ENCODE measurements at regions not wholly inside any gene's neighbourhood (a gene's known extent, or its start where the extent isn't known, plus 50 kb on each side); places are given as distances from the start of the nearest gene placed in this dataset.

GRCh38 chr4:108533876-108534275 lies 86.5 kb upstream of the RPL34 start:
- Histone ChIP-seq H2AFZ (ENCODE audit: low read depth) (no peak overlapping the region), H3K4me1 (ENCODE audit: control insufficient read depth in 1 of 2, insufficient read depth in 2 of 2, low read depth in 1 of 2, low read length in 1 of 2) (no peaks in the 10 kb centered on the region; a peak in 1 of 4 replicates), H4K20me1 (ENCODE audit: insufficient read depth) (no peaks in the 10 kb centered on the region), H3K9ac (no peak overlapping the region), H3K4me3 (ENCODE audit: low read depth in 2 of 2, low read length in 1 of 2) (no peak overlapping the region), H3K36me3 (replicated peaks in 1 of 2; ENCODE audit: control insufficient read depth in 1 of 2, insufficient read depth in 2 of 2, low read length in 1 of 2) (no peaks in the 10 kb centered on the region), H3K4me2 (no peak overlapping the region), H3K79me2 (ENCODE audit: insufficient read depth) (no peaks in the 10 kb centered on the region), H3K9me3 (no peaks in the 10 kb centered on the region), H3K27ac (ENCODE audit: low read depth in 2 of 2, low read length in 1 of 2) (no peak overlapping the region), H3K9me2 (no peaks in the 10 kb centered on the region), H3F3A (replicated peaks; ENCODE audit: insufficient read depth) (no peaks in the 10 kb centered on the region), H3K27me3 (ENCODE audit: insufficient read depth) (no peaks in the 10 kb centered on the region; the same call in 1 of the 2 replicates)
- CTCF ChIA-PET = interaction anchor here (1.2 to 1.8 kb wide), 2 partner anchors 20 to 38 kb away, joined by 3 to 4 read pairs; no protein-coding TSS in a partner anchor
- TF ChIP-seq MEF2A (IDR thresholded peaks at IDR 0.05; ENCODE audit: borderline replicate concordance, low read depth) = no peak
- WGBS (ENCODE audit: low lambda C conversion rate) = 3% methylated on average over 2 of the region's 2 CpGs
- no peak for DNase-seq
- POLR2A ChIA-PET = no interaction called here

- no peak overlapping the region for H3K27ac ChIP-seq (ENCODE audit: low read depth in 2 of 2, low read length in 1 of 2)
- H3K9me3 ChIP-seq = no peaks in the 10 kb centered on the region
- POLR2A ChIA-PET = no interaction called here
- TF ChIP-seq YY1 (IDR thresholded peaks at IDR 0.05; ENCODE audit: low read depth) (no peak), EZH2phosphoT487 (IDR thresholded peaks at IDR 0.05; ENCODE audit: borderline replicate concordance, low read depth) (no peak), TAF1 (IDR thresholded peaks at IDR 0.05; ENCODE audit: borderline replicate concordance, low read depth, low read length) (no peak), NFIC (IDR thresholded peaks at IDR 0.05; ENCODE audit: borderline replicate concordance) (no peak), JUND (IDR thresholded peaks at IDR 0.05) (no peak), RFX5 (IDR thresholded peaks at IDR 0.05; ENCODE audit: low read length) (no peak), USF1 (IDR thresholded peaks at IDR 0.05; ENCODE audit: borderline replicate concordance, low read depth) (no peak), REST (IDR thresholded peaks at IDR 0.05; ENCODE audit: low read depth, low read length) (no peak), FOSL2 (IDR thresholded peaks at IDR 0.05; ENCODE audit: borderline replicate concordance, low read depth) (no peak), PBX3 (IDR thresholded peaks at IDR 0.05) (no peak), TCF12 (IDR thresholded peaks at IDR 0.05) (no peak)
- H3K79me2 ChIP-seq (ENCODE audit: insufficient read depth) = no peaks in the 10 kb centered on the region
- no peak overlapping the region for H3K9ac ChIP-seq
- H3K4me2 ChIP-seq = no peak overlapping the region
- H3F3A ChIP-seq (replicated peaks; ENCODE audit: insufficient read depth) = no peaks in the 10 kb centered on the region
- H3K9me2 ChIP-seq = no peaks in the 10 kb centered on the region
- no peak for DNase-seq
- no peaks in the 10 kb centered on the region for H3K36me3 ChIP-seq (replicated peaks in 1 of 2; ENCODE audit: control insufficient read depth in 1 of 2, insufficient read depth in 2 of 2, low read length in 1 of 2)
- no peaks in the 10 kb centered on the region for H4K20me1 ChIP-seq (ENCODE audit: insufficient read depth)
- H3K4me3 ChIP-seq (ENCODE audit: low read depth in 2 of 2, low read length in 1 of 2) = no peak overlapping the region
- CTCF ChIA-PET = no interaction called here
- no peak overlapping the region for H2AFZ ChIP-seq (ENCODE audit: low read depth)
- H3K4me1 ChIP-seq (ENCODE audit: control insufficient read depth in 1 of 2, insufficient read depth in 2 of 2, low read depth in 1 of 2, low read length in 1 of 2) = no peaks in the 10 kb centered on the region; a peak in 1 of 4 replicates
- no peaks in the 10 kb centered on the region; the same call in 1 of the 2 replicates for H3K27me3 ChIP-seq (ENCODE audit: insufficient read depth)
- 3% methylated on average over 4 of the region's 4 CpGs for whole genome bisulfite sequencing (ENCODE audit: low lambda C conversion rate)
These were observed 87.0 kb upstream of the RPL34 start for GRCh38 chr4:108533245-108533844.
